GM12872 (cell line): ENCODE measurements at regions not wholly inside any gene's neighbourhood (a gene's known extent, or its start where the extent isn't known, plus 50 kb on each side); places are given as distances from the start of the nearest gene placed in this dataset.

ENCODE experiments used
- TF ChIP-seq, protein P1 (sequence below): IDR thresholded peaks from 3 replicates; pipeline ENCODE4 v1.5.1; 2011; ENCODE audit warnings: low read depth, mild to moderate bottlenecking, low read length, moderate library complexity; ENCODE audit not compliant: insufficient read depth

DNA sequence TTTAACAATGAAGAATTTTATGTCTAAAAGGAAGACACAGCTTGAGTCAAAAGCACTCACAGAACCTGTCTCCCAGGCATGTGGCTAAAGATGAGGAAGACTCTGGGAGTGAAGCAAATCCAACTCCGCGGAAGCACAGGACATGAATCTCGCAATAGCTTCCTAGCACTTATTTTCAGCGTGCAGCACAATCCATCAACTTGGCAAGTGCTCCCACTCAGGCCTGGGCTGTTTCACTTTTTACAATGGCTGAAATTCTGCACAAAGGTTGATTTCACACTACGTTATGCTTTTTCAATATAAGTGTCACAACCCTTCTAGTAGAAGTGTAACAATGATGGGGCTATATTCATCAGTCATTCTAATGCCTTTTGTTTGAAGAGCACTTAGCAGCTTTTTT is 180.2 kb downstream of the XPNPEP1 start:
- TF ChIP-seq, protein P1, sequence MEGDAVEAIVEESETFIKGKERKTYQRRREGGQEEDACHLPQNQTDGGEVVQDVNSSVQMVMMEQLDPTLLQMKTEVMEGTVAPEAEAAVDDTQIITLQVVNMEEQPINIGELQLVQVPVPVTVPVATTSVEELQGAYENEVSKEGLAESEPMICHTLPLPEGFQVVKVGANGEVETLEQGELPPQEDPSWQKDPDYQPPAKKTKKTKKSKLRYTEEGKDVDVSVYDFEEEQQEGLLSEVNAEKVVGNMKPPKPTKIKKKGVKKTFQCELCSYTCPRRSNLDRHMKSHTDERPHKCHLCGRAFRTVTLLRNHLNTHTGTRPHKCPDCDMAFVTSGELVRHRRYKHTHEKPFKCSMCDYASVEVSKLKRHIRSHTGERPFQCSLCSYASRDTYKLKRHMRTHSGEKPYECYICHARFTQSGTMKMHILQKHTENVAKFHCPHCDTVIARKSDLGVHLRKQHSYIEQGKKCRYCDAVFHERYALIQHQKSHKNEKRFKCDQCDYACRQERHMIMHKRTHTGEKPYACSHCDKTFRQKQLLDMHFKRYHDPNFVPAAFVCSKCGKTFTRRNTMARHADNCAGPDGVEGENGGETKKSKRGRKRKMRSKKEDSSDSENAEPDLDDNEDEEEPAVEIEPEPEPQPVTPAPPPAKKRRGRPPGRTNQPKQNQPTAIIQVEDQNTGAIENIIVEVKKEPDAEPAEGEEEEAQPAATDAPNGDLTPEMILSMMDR: no peak

DNA sequence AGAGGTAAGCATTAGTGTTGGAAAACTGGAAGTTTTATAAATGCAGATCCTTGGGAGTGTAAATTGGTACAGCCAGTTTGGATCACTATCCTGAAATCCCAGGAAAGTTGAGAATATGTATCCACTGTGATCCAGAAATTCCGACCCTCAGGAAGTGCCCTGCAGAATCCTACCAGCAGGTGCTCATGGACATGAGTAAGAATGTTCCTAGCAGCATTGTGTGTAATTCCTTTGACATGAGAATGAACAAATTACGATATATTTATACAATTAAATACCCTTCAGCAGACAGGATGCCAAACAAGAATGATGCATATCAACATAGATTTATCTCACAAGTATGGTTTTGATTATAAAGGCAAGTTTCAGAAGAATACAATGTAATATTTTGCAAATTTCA is 181.6 kb downstream of the XPNPEP1 start:
- TF ChIP-seq, protein P1: no peak

DNA sequence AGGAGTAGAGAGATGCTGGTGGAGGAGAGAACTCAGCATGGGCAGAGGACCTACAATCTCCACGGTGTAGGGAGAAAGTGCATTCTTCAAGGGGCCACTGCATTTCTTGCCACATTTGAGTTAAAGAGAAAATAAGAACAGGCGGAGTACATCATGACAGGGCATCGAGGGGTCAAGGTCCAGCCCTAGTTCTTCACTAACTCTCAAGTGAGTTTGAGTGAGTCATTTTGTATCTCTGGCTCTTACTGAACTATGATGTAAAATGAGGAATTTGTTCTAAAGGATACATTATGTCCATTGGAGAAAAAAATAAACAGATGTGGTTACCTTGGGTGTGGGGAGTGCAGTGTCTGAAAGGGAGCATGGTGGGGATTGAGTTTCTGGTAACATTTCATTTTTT is 182.9 kb downstream of the XPNPEP1 start:
- TF ChIP-seq, protein P1: no peak

DNA sequence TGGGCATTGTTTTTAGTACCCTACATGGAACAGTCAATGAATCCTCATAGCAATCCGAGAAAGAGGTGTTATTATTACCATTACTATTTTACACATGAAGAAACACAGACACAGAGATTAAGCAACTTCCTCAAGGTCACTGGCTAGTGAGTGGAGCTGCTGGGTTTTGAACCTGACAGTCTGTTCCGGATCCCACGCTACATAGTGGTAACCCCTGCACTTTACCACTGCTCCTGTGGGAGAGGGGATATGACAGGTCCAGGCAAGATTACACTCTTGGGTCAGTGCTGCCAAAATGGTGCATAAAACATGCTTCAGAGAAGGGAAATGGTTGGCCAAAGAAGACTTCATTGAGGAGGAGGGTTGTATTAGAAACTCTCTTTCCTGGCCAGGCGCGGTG is 185.7 kb downstream of the XPNPEP1 start:
- TF ChIP-seq, protein P1: no peak

- TF ChIP-seq, protein P1: no peak
Measured at GRCh38 chr10:109737009-109737408, 186.3 kb downstream of the XPNPEP1 start.

DNA sequence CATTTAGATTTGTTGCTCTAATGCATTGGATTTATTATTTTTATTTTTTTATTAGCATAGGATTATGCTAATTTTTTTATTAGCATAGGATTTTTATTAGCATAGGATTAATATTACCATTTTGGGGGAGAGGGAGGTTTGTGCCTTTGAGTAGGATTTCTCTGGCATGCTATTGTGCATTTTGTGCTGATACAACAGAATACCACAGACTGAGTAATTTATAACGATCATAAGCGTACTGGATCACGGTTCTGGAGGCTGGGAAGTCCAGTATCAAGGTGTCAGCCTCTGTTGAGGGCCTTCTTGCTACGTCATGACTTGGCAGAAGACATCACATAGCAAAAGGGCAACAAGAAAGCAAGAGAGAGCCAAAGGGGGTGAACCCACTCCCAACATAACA is 187.5 kb downstream of the XPNPEP1 start:
- TF ChIP-seq, protein P1: no peak

DNA sequence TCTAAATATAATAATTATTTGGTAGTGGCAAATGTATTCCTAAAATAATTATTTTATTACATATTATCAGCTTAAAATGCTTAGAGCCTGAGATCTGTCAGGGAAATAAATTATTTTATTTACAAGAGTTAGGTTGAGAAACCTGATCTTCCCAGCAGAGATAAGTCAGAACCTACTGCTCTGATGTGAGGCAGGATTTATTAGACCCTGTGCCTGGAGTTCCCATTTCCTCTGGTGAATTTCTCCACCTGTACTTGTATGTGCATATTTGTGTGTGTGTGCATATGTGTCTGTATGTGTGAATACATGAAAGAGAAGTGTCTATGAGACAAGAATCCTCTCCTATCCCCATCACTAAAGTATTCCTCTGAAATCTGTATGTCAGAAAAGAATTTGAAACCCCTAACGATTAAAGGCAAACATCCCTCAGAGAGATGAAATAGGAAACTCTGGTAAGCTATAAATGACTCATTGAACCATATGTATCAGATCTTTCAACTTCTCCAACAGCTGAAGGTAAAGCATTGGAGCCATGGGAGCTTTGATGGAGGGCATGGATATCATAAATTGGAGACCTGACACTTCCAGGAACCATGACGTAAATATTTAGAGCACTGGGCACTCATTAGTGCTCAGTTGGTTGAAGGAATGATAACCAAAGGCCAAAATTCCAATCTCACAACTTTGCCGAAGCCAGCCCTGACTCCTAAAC is 190.9 kb downstream of the XPNPEP1 start:
- TF ChIP-seq, protein P1: no peak

DNA sequence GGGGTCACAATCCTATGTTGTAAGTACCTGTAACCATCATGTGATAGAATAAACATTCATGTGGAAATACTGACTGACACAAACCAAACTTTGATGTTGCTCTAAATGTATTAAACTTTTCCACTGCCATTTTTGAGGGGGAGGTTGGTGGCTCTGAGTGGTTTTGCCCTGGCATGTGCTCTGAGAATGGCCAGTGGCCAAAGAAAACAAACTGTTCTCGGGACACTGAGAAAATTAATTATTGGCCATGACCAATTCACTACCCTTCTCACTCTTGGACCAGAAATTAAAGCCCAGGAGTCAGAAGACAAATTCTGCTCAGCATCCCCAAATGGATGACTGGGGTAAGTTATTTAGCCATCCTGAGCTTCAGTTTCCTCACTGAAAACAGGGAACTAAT is 195.9 kb downstream of the XPNPEP1 start:
- TF ChIP-seq, protein P1: no peak
